HL-60 (cell line): ENCODE measurements at regions not wholly inside any gene's neighbourhood (a gene's known extent, or its start where the extent isn't known, plus 50 kb on each side); places are given as distances from the start of the nearest gene placed in this dataset.

Experiments
- CTCF ChIP-seq: IDR thresholded peaks from one replicate; pipeline ENCODE4 v1.5.1; 2011; ENCODE audit warnings: low read length, control low read depth, inconsistent platforms; ENCODE audit not compliant: insufficient read depth
- GABPA ChIP-seq: IDR thresholded peaks from 2 replicates; pipeline ENCODE4 v1.6.1; 2012; ENCODE audit warnings: low read depth
- POLR2AphosphoS5 ChIP-seq: IDR thresholded peaks from 2 replicates; pipeline ENCODE4 v1.6.1; 2012; ENCODE audit warnings: low read depth
- REST ChIP-seq: IDR thresholded peaks from 2 replicates; pipeline ENCODE4 v1.6.1; 2012; ENCODE audit warnings: low read depth; ENCODE audit not compliant: insufficient replicate concordance

- TF ChIP-seq CTCF, result no peak
- no peak for TF ChIP-seq REST
- TF ChIP-seq POLR2AphosphoS5, result no peak
- no peak for TF ChIP-seq GABPA
Observed at GRCh38 chr20:26135325-26136110, 438.9 kb upstream of the ZNF337 start.
